ENCODE measurements at regions not wholly inside any gene's neighbourhood (a gene's known extent, or its start where the extent isn't known, plus 50 kb on each side); places are given as distances from the start of the nearest gene placed in this dataset.

GRCh38 chr6:109916759-109917158, 61.4 kb upstream of the GPR6 start:
- ATAC-seq (no peak), DNase-seq (ENCODE audit: low spot score) (no peak)
- no peaks in the 10 kb centered on the region for H3K9me3 Mint-ChIP-seq
- CTCF ChIA-PET = no interaction called here
- H3K4me3 Mint-ChIP-seq = no peak overlapping the region
- H3K36me3 Mint-ChIP-seq = no peaks in the 10 kb centered on the region
- peaks cover 12% of the 10 kb centered on the region for H3K4me1 Mint-ChIP-seq
- TF ChIP-seq IRF2 (CRISPR knock-in tag; IDR thresholded peaks at IDR 0.05; ENCODE audit: borderline replicate concordance, low read depth) (no peak), PRRX2 (CRISPR knock-in tag; IDR thresholded peaks at IDR 0.05) (no peak), ARID4B (CRISPR knock-in tag; IDR thresholded peaks at IDR 0.05; ENCODE audit: borderline replicate concordance) (no peak), ZNF232 (CRISPR knock-in tag; IDR thresholded peaks at IDR 0.05) (no peak), TP53 (CRISPR knock-in tag; IDR thresholded peaks at IDR 0.05) (no peak), NFE2L1 (CRISPR knock-in tag; IDR thresholded peaks at IDR 0.05) (no peak), ZBTB43 (CRISPR knock-in tag; IDR thresholded peaks at IDR 0.05) (no peak), FOXJ3 (CRISPR knock-in tag; IDR thresholded peaks at IDR 0.05; ENCODE audit: borderline replicate concordance) (no peak), NR2C2 (CRISPR knock-in tag; IDR thresholded peaks at IDR 0.05) (no peak), NFATC4 (CRISPR knock-in tag; IDR thresholded peaks at IDR 0.05) (no peak), ZNF416 (CRISPR knock-in tag; IDR thresholded peaks at IDR 0.05) (no peak), GABPB1 (CRISPR knock-in tag; IDR thresholded peaks at IDR 0.05) (no peak), CREB1 (CRISPR knock-in tag; IDR thresholded peaks at IDR 0.05) (no peak), TEAD1 (CRISPR knock-in tag; IDR thresholded peaks at IDR 0.05) (no peak)
- TF ChIP-seq, protein P1, sequence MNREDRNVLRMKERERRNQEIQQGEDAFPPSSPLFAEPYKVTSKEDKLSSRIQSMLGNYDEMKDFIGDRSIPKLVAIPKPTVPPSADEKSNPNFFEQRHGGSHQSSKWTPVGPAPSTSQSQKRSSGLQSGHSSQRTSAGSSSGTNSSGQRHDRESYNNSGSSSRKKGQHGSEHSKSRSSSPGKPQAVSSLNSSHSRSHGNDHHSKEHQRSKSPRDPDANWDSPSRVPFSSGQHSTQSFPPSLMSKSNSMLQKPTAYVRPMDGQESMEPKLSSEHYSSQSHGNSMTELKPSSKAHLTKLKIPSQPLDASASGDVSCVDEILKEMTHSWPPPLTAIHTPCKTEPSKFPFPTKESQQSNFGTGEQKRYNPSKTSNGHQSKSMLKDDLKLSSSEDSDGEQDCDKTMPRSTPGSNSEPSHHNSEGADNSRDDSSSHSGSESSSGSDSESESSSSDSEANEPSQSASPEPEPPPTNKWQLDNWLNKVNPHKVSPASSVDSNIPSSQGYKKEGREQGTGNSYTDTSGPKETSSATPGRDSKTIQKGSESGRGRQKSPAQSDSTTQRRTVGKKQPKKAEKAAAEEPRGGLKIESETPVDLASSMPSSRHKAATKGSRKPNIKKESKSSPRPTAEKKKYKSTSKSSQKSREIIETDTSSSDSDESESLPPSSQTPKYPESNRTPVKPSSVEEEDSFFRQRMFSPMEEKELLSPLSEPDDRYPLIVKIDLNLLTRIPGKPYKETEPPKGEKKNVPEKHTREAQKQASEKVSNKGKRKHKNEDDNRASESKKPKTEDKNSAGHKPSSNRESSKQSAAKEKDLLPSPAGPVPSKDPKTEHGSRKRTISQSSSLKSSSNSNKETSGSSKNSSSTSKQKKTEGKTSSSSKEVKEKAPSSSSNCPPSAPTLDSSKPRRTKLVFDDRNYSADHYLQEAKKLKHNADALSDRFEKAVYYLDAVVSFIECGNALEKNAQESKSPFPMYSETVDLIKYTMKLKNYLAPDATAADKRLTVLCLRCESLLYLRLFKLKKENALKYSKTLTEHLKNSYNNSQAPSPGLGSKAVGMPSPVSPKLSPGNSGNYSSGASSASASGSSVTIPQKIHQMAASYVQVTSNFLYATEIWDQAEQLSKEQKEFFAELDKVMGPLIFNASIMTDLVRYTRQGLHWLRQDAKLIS (CRISPR knock-in tag; IDR thresholded peaks at IDR 0.05; ENCODE audit: borderline replicate concordance) = no peak
- TF ChIP-seq, protein P2, sequence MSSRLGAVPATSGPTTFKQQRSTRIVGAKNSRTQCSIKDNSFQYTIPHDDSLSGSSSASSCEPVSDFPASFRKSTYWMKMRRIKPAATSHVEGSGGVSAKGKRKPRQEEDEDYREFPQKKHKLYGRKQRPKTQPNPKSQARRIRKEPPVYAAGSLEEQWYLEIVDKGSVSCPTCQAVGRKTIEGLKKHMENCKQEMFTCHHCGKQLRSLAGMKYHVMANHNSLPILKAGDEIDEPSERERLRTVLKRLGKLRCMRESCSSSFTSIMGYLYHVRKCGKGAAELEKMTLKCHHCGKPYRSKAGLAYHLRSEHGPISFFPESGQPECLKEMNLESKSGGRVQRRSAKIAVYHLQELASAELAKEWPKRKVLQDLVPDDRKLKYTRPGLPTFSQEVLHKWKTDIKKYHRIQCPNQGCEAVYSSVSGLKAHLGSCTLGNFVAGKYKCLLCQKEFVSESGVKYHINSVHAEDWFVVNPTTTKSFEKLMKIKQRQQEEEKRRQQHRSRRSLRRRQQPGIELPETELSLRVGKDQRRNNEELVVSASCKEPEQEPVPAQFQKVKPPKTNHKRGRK (CRISPR knock-in tag; IDR thresholded peaks at IDR 0.05; ENCODE audit: borderline replicate concordance) = no peak
- TF ChIP-seq, protein P3, sequence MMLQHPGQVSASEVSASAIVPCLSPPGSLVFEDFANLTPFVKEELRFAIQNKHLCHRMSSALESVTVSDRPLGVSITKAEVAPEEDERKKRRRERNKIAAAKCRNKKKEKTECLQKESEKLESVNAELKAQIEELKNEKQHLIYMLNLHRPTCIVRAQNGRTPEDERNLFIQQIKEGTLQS (CRISPR knock-in tag; conservative IDR thresholded peaks at IDR 0.05) = no peak
- TF ChIP-seq, protein P4, sequence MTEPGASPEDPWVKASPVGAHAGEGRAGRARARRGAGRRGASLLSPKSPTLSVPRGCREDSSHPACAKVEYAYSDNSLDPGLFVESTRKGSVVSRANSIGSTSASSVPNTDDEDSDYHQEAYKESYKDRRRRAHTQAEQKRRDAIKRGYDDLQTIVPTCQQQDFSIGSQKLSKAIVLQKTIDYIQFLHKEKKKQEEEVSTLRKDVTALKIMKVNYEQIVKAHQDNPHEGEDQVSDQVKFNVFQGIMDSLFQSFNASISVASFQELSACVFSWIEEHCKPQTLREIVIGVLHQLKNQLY (CRISPR knock-in tag; IDR thresholded peaks at IDR 0.05) = no peak
- TF ChIP-seq, protein P5, sequence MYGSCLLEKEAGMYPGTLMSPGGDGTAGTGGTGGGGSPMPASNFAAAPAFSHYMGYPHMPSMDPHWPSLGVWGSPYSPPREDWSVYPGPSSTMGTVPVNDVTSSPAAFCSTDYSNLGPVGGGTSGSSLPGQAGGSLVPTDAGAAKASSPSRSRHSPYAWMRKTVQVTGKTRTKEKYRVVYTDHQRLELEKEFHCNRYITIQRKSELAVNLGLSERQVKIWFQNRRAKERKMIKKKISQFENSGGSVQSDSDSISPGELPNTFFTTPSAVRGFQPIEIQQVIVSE (CRISPR knock-in tag; IDR thresholded peaks at IDR 0.05; ENCODE audit: borderline replicate concordance) = no peak
- POLR2A ChIA-PET = no interaction called here
- H3K27me3 Mint-ChIP-seq (ENCODE audit: low read depth) = no peaks in the 10 kb centered on the region; the same call in 1 of the 2 replicates
- no peak overlapping the region for H3K27ac Mint-ChIP-seq

Data from WTC11 (cell line).